Effector memory CD4-positive, alpha-beta T cell (primary cell): ENCODE measurements at regions not wholly inside any gene's neighbourhood (a gene's known extent, or its start where the extent isn't known, plus 50 kb on each side); places are given as distances from the start of the nearest gene placed in this dataset.
"Not testable (repeated sequence)": the region's sequence is repeated elsewhere in the genome, so short reads cannot be mapped to it uniquely, and the experiment has no call there.

Experiments
- DNase-seq, 3 donors: peaks; one replicate each; pipeline ENCODE4 v3.0.0-alpha.2; 2020
- H3K27ac ChIP-seq: 2 replicates; pipeline ENCODE4 v1.7.0; 2013; ENCODE audit warnings: mild to moderate bottlenecking, low read length, moderate library complexity; ENCODE audit not compliant: insufficient read depth, poor library complexity, severe bottlenecking
- H3K27me3 ChIP-seq: replicated peaks from 2 replicates; pipeline ENCODE4 v1.7.0; 2013; ENCODE audit warnings: mild to moderate bottlenecking, low read length; ENCODE audit not compliant: insufficient read depth, control insufficient read depth, poor library complexity, severe bottlenecking
- H3K36me3 ChIP-seq: 2 replicates; pipeline ENCODE4 v1.7.0; 2013; ENCODE audit warnings: mild to moderate bottlenecking, low read length, moderate library complexity; ENCODE audit not compliant: control insufficient read depth, insufficient read depth
- H3K4me1 ChIP-seq: 2 replicates; pipeline ENCODE4 v1.7.0; 2013; ENCODE audit warnings: low read length, mild to moderate bottlenecking; ENCODE audit not compliant: control insufficient read depth, insufficient read depth, poor library complexity, severe bottlenecking
- H3K4me3 ChIP-seq: 2 replicates; pipeline ENCODE4 v1.7.0; 2013; ENCODE audit warnings: low read length, low read depth, mild to moderate bottlenecking; ENCODE audit not compliant: insufficient read depth, poor library complexity, severe bottlenecking
- H3K9me3 ChIP-seq: 2 replicates; pipeline ENCODE4 v1.7.0; 2013; ENCODE audit warnings: mild to moderate bottlenecking, low read length, moderate library complexity; ENCODE audit not compliant: control insufficient read depth

DNA sequence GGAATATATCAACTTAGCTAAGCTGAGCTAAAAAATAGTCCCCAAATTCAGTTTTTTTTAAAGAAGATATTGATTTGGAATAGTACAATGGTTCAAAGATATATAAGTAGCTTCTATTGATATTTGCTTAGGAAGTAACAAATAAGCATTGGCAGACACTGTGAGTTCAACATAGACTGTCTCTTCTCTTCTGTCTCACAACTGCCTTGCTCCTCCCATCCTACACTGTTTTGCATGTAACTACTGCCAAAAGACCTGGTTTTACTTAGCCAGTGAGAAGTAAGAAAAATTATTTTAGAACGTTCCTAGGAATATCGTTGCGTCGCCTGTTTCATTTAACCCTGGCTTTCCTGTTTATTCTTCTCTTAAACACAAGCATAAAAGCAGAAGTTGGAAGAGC is 859.0 kb upstream of the SPRY2 start:
- no peak overlapping the region for H3K27ac ChIP-seq
- H3K36me3 ChIP-seq, result no peaks in the 10 kb centered on the region
- no peak for DNase-seq
- H3K27me3 ChIP-seq, result no peaks in the 10 kb centered on the region
- H3K4me3 ChIP-seq, result no peak overlapping the region
- no peaks in the 10 kb centered on the region for H3K4me1 ChIP-seq
- no peaks in the 10 kb centered on the region for H3K9me3 ChIP-seq

DNA sequence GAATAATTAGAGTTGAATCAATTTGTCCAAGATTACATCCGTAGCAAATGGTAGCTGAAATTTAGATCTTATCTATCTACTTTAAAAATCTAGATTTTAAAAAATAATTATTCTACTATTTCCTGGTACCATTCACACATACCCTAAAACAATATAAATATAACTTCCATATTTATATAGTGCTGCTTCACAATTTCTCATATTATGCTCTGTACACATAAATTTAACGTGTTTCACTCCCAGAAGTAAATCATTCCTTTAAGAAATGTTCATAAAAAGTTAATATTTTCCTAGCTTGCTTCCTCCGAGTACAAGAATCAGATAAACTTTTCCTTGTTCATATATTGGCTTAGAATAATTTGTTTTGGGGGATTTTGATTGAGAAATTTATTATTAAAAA is 857.0 kb upstream of the SPRY2 start:
- Histone ChIP-seq H3K4me1 (no peaks in the 10 kb centered on the region), H3K4me3 (no peak overlapping the region), H3K36me3 (no peaks in the 10 kb centered on the region), H3K9me3 (no peaks in the 10 kb centered on the region), H3K27ac (no peak overlapping the region), H3K27me3 (no peaks in the 10 kb centered on the region)
- DNase-seq, result no peak

DNA sequence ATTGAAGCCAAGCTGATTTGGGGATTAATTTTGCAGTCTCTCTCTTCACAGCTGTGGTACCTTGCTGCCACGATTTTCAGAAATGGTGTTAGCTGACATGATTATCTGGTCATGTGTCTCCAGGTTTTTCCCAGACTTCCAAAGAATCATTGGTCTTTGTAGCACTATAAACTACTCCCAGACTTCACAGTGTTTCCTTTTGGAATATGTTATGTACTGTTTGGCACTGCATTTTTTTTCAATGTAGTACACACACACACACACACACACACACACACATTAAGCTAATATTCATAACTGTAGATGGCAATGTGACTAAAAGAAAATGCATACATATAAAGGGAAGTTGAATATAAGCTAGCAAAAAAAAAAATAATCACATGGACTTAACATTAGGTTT is 856.6 kb upstream of the SPRY2 start:
- Histone ChIP-seq H3K9me3 (no peaks in the 10 kb centered on the region), H3K27ac (no peak overlapping the region), H3K27me3 (no peaks in the 10 kb centered on the region), H3K4me1 (no peaks in the 10 kb centered on the region), H3K36me3 (no peaks in the 10 kb centered on the region), H3K4me3 (no peak overlapping the region)
- no peak for DNase-seq

DNA sequence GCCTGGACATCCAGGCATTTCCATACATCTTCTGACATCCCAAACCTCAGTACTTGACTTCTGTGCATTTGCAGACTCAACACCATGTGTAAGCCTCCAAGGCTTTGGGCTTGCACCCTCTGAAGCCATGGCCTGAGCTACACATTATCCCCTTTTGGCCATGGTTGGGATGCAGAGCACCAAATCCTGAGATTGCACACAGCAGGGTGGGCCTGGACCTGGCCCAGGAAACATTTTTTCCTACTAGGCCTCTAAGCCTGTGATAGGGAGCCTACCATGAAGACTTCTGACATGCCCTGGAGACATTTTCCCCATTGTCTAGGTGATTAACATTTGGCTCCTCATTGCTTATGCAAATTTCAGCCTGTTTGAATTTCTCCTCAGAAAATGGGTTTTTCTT is 853.4 kb upstream of the SPRY2 start:
- no peaks in the 10 kb centered on the region for H3K4me1 ChIP-seq
- H3K4me3 ChIP-seq, result no peak overlapping the region
- H3K27me3 ChIP-seq, result no peaks in the 10 kb centered on the region
- DNase-seq, result no peak
- H3K36me3 ChIP-seq, result no peaks in the 10 kb centered on the region
- no peaks in the 10 kb centered on the region for H3K9me3 ChIP-seq
- no peak overlapping the region for H3K27ac ChIP-seq

DNA sequence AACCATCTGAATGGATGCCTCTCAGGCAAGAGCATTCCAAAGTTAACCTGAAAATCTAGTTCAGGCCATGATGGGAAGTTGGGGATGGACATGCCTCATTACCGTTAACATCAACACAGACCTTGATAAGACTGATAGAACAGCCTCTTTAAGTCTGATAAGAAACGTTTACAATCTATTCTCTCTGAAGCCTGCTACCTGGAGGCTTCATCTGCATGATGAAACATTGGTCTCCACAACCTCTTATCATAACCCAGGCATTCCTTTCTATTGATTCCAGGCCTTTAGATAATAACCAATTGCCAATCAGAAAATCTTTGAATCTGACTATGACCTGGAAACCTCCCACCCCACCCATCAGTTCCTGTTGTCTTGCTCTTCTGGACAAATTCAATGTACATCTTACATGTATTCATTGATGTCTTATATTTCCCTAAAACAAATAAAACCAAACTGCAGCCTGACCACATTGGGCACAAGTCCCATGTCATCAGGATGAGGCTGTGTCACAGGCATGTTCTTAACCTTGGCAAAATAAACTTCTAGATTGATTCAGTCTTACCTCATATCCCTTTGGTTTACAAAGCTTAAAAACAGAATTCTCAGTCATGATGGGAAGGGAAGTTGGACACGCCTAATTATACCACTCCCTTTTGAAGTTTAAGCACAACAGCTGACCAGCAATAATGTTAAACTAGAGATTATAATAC is 843.8 kb upstream of the SPRY2 start:
- Histone ChIP-seq H3K27me3 (no peaks in the 10 kb centered on the region), H3K4me1 (no peaks in the 10 kb centered on the region), H3K27ac (no peak overlapping the region), H3K4me3 (no peak overlapping the region), H3K36me3 (no peaks in the 10 kb centered on the region), H3K9me3 (no peaks in the 10 kb centered on the region)
- DNase-seq, result no peak

DNA sequence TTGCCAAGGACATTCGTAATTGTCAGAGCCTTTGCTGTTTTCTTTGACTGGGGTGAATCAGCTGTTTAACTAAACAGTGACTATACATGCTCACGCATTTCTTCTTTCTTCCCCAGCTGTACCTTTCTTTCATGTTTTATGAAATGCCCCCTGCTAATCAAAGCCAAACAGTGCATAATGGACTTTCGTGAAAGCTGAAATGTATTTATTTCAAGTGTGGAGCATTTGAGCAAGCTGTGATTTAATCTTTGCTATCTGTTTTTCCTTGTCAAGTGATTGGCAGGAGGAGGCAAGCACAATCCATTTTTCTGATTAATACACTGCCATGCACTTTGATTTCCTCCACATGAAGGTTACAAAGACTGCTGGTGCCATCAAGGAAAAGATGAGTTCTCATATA is 831.7 kb upstream of the SPRY2 start:
- Histone ChIP-seq H3K27ac (no peak overlapping the region), H3K4me3 (no peak overlapping the region), H3K27me3 (no peaks in the 10 kb centered on the region), H3K4me1 (no peaks in the 10 kb centered on the region), H3K36me3 (no peaks in the 10 kb centered on the region), H3K9me3 (no peaks in the 10 kb centered on the region)
- no peak for DNase-seq

DNA sequence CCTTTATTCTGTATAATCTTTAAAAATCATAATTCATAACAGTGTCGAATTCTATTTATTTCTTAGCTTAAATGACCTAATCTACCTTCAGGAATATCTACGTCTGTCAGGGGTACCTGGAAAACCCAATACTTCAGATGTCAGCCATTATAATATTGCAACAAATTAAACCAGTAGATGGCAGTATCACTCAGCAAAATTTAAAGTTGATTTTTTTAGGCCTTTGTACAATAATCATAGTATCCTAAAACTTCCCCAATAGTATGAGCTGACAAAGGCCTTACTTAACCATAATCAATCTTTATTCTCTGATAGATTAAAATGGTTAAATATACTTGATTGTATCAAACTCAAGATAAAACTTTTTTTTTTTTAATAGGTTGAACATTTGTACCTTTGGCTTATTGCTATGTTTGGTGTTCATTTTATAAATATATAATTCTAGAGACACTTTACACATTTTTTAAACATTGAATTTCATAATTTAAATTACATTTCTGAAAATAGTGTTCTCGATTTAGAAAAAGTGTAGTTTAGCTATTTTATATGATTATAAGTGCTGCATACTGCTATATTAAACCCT is 830.2 kb upstream of the SPRY2 start:
- Histone ChIP-seq H3K36me3 (no peaks in the 10 kb centered on the region), H3K4me3 (no peak overlapping the region), H3K27me3 (no peaks in the 10 kb centered on the region), H3K27ac (no peak overlapping the region), H3K9me3 (no peaks in the 10 kb centered on the region), H3K4me1 (no peaks in the 10 kb centered on the region)
- no peak for DNase-seq

DNA sequence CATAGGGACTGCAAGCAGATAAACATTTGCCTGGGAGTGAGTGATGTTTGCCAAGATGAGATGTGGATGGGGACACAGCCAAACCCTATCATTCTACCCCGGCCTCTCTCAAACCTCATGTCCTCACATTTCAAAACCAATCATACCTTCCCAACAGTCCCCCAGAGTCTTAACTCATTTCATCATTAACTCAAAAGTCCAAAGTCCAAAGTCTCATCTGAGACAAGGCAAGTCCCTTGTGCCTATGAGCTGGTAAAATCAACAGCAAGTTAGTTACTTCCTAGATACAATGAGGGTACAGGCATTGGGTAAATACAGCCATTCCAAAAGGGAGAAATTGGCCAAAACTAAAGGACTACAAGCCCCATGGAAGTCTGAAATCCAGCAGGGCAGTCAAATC is 822.9 kb upstream of the SPRY2 start:
- H3K27me3 ChIP-seq, DNase-seq, H3K36me3 ChIP-seq, H3K27ac ChIP-seq, H3K9me3 ChIP-seq, H3K4me3 ChIP-seq, H3K4me1 ChIP-seq: not testable (repeated sequence)

DNA sequence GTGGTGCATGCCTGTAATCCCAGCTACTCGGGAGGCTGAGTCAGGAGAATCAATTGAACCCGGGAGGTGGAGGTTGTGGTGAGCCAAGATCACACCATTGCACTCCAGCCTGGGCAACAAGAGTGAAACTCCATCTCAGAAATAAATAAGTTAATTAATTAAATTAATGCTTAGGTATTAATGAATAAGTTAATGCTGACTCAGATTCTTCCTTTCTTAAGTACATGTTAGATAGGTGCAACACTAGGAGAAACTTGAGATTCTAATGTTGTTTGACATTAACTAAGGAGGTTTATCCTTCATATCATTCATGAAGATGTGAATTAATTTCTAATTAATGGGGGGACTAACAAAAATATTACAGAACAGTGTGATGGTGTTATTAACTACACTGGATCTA is 812.6 kb upstream of the SPRY2 start:
- Histone ChIP-seq H3K27me3 (no peaks in the 10 kb centered on the region), H3K4me1 (no peaks in the 10 kb centered on the region), H3K4me3 (no peak overlapping the region), H3K27ac (no peak overlapping the region), H3K9me3 (no peaks in the 10 kb centered on the region), H3K36me3 (no peaks in the 10 kb centered on the region)
- DNase-seq, result no peak

DNA sequence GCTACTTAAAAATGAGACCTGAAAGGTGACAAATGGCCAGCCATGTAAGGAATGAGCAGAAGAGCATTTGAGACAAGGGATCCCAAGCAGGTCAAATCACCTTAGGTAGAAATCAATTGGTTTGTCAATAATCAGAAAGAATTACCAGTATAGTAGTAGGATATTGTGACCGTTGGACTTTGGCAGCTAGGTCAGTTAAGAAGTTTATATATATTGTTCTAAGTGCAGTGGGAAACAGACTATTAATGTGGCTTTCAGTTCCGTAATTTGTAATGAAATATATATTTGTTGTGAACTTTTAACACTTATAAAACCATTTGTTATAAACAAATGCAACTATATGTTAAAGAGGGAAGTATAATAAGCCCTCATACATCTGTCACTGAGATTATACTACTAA is 807.9 kb upstream of the SPRY2 start:
- H3K27me3 ChIP-seq, result no peaks in the 10 kb centered on the region
- H3K36me3 ChIP-seq, result no peaks in the 10 kb centered on the region
- DNase-seq, result no peak
- H3K4me1 ChIP-seq, result no peaks in the 10 kb centered on the region
- no peak overlapping the region for H3K4me3 ChIP-seq
- no peak overlapping the region for H3K27ac ChIP-seq
- no peaks in the 10 kb centered on the region for H3K9me3 ChIP-seq
